ENCODE measurements at regions not wholly inside any gene's neighbourhood (a gene's known extent, or its start where the extent isn't known, plus 50 kb on each side); places are given as distances from the start of the nearest gene placed in this dataset.

DNA sequence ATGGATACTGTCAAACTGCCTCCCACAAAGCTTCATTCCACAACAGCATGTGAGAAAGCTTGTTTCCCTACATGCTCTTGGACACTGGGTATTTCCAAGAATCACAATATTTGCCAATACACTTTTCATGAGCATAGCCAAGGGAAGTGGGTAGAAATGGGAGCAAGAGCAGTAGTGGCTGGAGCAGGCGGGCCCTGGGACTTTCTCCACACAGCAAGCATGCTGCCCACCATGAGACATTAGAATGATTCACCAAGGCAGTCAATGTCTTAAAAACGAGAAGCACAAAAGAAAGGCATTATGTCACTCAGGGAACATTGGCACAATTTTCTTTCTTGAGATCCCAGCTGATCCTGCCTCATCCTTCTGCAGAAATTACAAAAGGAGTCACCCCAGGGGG is 371.6 kb upstream of the RUNX1 start:
- no peak overlapping the region for H2BK5ac ChIP-seq (ENCODE audit: insufficient read length, low read length)
- H2BK12ac ChIP-seq (ENCODE audit: insufficient read length, low read depth, low read length): no peak overlapping the region
- no peak overlapping the region for H3K4me2 ChIP-seq (ENCODE audit: insufficient read depth, insufficient read length, low read length)
- H3K9ac ChIP-seq (ENCODE audit: extremely low read depth, insufficient read length, low read length): no peak overlapping the region
- H4K91ac ChIP-seq (ENCODE audit: insufficient read length, low read depth, low read length): no peak overlapping the region
- no peaks in the 10 kb centered on the region; the same call in 1 of the 2 replicates for H3K4me1 ChIP-seq (ENCODE audit: insufficient read depth, low read length)
- no peak overlapping the region for H4K8ac ChIP-seq (replicated peaks; ENCODE audit: insufficient read length, low read depth, low read length)
- H3T11ph ChIP-seq (ENCODE audit: low read length): no peak overlapping the region
- TF ChIP-seq, protein P1, sequence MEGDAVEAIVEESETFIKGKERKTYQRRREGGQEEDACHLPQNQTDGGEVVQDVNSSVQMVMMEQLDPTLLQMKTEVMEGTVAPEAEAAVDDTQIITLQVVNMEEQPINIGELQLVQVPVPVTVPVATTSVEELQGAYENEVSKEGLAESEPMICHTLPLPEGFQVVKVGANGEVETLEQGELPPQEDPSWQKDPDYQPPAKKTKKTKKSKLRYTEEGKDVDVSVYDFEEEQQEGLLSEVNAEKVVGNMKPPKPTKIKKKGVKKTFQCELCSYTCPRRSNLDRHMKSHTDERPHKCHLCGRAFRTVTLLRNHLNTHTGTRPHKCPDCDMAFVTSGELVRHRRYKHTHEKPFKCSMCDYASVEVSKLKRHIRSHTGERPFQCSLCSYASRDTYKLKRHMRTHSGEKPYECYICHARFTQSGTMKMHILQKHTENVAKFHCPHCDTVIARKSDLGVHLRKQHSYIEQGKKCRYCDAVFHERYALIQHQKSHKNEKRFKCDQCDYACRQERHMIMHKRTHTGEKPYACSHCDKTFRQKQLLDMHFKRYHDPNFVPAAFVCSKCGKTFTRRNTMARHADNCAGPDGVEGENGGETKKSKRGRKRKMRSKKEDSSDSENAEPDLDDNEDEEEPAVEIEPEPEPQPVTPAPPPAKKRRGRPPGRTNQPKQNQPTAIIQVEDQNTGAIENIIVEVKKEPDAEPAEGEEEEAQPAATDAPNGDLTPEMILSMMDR (conservative IDR thresholded peaks at IDR 0.05): no peak
- H3K79me1 ChIP-seq (ENCODE audit: insufficient read depth, low read depth, low read length, poor library complexity, severe bottlenecking): no peaks in the 10 kb centered on the region
- H3K14ac ChIP-seq (ENCODE audit: insufficient read depth, low read length): no peak overlapping the region
- no peaks in the 10 kb centered on the region for H3K79me2 ChIP-seq (ENCODE audit: insufficient read depth, low read length)
- no peaks in the 10 kb centered on the region for H4K20me1 ChIP-seq (ENCODE audit: control insufficient read depth, insufficient read depth, insufficient read length)
- no peak for DNase-seq
- H2BK20ac ChIP-seq (ENCODE audit: low read depth, low read length, poor library complexity, severe bottlenecking): no peak overlapping the region
- no peaks in the 10 kb centered on the region for H3K27me3 ChIP-seq (ENCODE audit: insufficient read depth, low read length)
- no CpG with 5 or more reads among the region's 2 CpGs for WGBS (ENCODE audit: extremely low coverage, insufficient read length, low lambda C conversion rate)
- no peak overlapping the region for H3K27ac Mint-ChIP-seq
- no peak overlapping the region for H2AK5ac ChIP-seq (ENCODE audit: insufficient read length, low read length)
- H3K56ac ChIP-seq (ENCODE audit: insufficient read length, low read depth, low read length): no peak overlapping the region
- H4K5ac ChIP-seq (ENCODE audit: insufficient read length, low read depth, low read length): no peak overlapping the region
- H2BK15ac ChIP-seq (ENCODE audit: low read depth, low read length): no peak overlapping the region
- H3K4ac ChIP-seq (ENCODE audit: low read depth, low read length): no peak overlapping the region
- 0 out of 4 replicates have a peak, but pooled peaks cover 0 to 3% of the 10 kb centered on the region in 2 experiments for H3K4me1 Mint-ChIP-seq
- H3K18ac ChIP-seq (ENCODE audit: insufficient read length, low read depth, low read length): no peak overlapping the region
- H3K23ac ChIP-seq (ENCODE audit: insufficient read length, low read depth, low read length): no peak overlapping the region
- H3K9me3 ChIP-seq (ENCODE audit: control insufficient read depth, low read depth, low read length): no peaks in the 10 kb centered on the region
- no peak overlapping the region for H2BK120ac ChIP-seq (ENCODE audit: low read depth, low read length, poor library complexity, severe bottlenecking)
- no peaks in the 10 kb centered on the region for H3K23me2 ChIP-seq (ENCODE audit: insufficient read length, low read depth, low read length, poor library complexity, severe bottlenecking)
- H3K27ac ChIP-seq (ENCODE audit: insufficient read length, low read depth, low read length): no peak overlapping the region
- no peak overlapping the region for H2AFZ ChIP-seq (ENCODE audit: low read length)
- peaks cover 22 to 29% of the 10 kb centered on the region in 2 experiments for H3K9me3 Mint-ChIP-seq
- no peaks in the 10 kb centered on the region for H3K27me3 Mint-ChIP-seq (ENCODE audit: low read depth)
- H3K36me3 Mint-ChIP-seq (ENCODE audit: insufficient read depth in 1 of 3, low read depth in 3 of 3): peaks cover 18 to 21% (median 21%) of the 10 kb centered on the region in 3 experiments
- H3K4me3 Mint-ChIP-seq: no peak overlapping the region

Measured in H9 (cell line).